ENCODE measurements at regions not wholly inside any gene's neighbourhood (a gene's known extent, or its start where the extent isn't known, plus 50 kb on each side); places are given as distances from the start of the nearest gene placed in this dataset.
A peak's percentile ranks its signal among the peaks of the same experiment; 100 is the strongest.

- DNase-seq (ENCODE audit: low read depth) = peak; percentile 8
- TF ChIP-seq CTCF (IDR thresholded peaks at IDR 0.05; ENCODE audit: control insufficient read depth, insufficient read depth, low read depth, low read length, missing control alignments) = no peak
- H3K4me3 ChIP-seq (ENCODE audit: control insufficient read depth, low read depth, low read length) = no peak overlapping the region
Measured at GRCh38 chr11:115764176-115764575, 260.0 kb upstream of the CADM1 start.

DNA sequence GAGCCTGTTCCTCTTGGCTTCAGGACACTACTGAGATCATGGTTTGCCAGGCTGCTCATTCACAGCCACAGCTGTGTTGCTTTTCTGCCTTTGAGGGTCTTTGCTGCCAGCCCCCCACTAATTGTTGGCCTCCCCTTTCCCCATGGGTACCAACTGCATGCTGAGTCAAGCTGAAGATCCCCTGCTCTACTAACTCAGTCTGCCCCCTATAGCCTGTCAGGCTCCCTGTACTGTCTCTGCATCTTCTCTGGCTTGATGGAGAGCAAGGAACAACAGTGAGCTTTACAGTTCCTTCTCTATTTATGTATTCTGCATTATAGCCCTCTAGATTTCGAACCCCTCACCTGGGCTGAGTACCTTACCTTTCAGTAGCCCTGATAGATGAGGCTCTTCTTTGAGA is 257.6 kb upstream of the CADM1 start:
- no peak overlapping the region for H3K4me3 ChIP-seq (ENCODE audit: control insufficient read depth, low read depth, low read length)
- DNase-seq (ENCODE audit: low read depth) = no peak
- TF ChIP-seq CTCF (IDR thresholded peaks at IDR 0.05; ENCODE audit: control insufficient read depth, insufficient read depth, low read depth, low read length, missing control alignments) = no peak

DNA sequence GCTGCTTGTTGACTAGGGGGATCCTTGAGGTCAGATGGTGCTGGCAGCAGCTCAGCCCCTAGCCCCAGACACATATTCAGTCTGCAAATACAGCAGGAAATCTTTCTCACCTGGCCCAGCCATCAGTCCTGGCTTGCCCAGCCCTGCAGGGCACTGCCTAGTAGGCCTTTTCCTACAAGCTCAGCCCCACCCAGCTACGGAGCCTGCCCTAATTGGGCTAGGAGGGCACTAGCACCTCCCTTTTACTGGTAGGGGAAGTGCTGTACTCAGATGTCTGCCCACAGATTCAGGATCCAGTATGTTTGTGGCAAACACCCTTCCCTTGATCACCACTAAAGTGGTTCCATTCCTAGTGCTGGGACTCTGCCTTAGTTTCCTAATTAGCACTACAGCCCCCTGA is 257.1 kb upstream of the CADM1 start:
- no peak overlapping the region for H3K4me3 ChIP-seq (ENCODE audit: control insufficient read depth, low read depth, low read length)
- no peak for DNase-seq (ENCODE audit: low read depth)
- no peak for TF ChIP-seq CTCF (IDR thresholded peaks at IDR 0.05; ENCODE audit: control insufficient read depth, insufficient read depth, low read depth, low read length, missing control alignments)

DNA sequence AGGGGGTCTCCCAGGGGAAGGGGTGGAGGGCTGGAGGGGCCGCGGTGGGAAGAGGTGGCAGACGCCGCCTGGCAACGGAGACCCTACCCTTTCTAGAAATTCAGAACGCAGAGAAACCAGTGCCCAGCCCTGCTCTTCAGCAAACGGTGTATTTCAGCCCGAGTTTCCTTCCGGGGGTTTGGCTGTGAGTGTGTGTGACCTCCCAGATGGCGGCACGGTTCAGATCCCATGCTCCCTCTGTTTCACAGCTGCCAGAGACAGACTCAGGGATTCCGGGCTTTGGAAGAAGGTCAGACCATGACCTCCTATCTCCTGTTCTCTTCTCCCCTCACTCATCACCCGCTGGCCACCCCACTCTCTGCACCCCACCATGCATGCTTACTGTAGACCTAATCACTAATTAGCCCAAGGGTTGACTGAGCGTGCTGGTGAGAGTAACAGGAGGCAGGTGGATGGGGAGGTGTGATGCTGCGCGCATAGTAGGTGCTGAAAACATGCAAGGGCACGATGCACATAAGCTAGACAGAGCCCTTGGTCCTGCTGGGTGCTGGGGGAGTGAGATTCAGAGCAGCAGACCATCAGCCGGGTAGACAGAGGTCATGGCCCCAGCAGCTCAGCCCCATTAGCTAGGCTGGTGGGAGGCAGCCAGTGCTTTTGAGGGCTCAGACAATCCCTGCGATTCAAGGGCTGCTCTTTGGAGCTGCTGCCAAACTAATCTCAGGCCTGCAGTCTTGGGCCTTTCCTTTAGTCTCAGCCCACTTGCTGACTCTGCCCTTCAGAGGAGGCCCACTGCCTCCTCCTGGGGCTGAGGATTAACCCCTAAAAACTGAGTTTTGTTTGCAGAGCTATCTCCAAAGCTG is 256.5 kb upstream of the CADM1 start:
- H3K4me3 ChIP-seq (ENCODE audit: control insufficient read depth, low read depth, low read length) = peak overlapping the region; percentile 53
- no peak for DNase-seq (ENCODE audit: low read depth)

GRCh38 chr11:115759622-115760460 is 255.6 kb upstream of the CADM1 start:
- peak overlapping the region; percentile 53 for H3K4me3 ChIP-seq (ENCODE audit: control insufficient read depth, low read depth, low read length)
- no peak for DNase-seq (ENCODE audit: low read depth)
- TF ChIP-seq CTCF (IDR thresholded peaks at IDR 0.05; ENCODE audit: control insufficient read depth, insufficient read depth, low read depth, low read length, missing control alignments) = no peak

More for the DNA sequence above, 256.5 kb upstream of the CADM1 start:
- no peak for TF ChIP-seq CTCF (IDR thresholded peaks at IDR 0.05; ENCODE audit: control insufficient read depth, insufficient read depth, low read depth, low read length, missing control alignments)

GRCh38 chr11:115758011-115758410 is 253.8 kb upstream of the CADM1 start:
- no peak overlapping the region for H3K4me3 ChIP-seq (ENCODE audit: control insufficient read depth, low read depth, low read length)
- no peak for DNase-seq (ENCODE audit: low read depth)
- TF ChIP-seq CTCF (IDR thresholded peaks at IDR 0.05; ENCODE audit: control insufficient read depth, insufficient read depth, low read depth, low read length, missing control alignments) = no peak

All from AG09309 (cell line).